Fibroblast of skin of left biceps (primary cell): ENCODE measurements at regions not wholly inside any gene's neighbourhood (a gene's known extent, or its start where the extent isn't known, plus 50 kb on each side); places are given as distances from the start of the nearest gene placed in this dataset.
"Not testable (repeated sequence)": the region's sequence is repeated elsewhere in the genome, so short reads cannot be mapped to it uniquely, and the experiment has no call there.

ENCODE experiments used
- DNase-seq, 2 experiments: peaks; one replicate each; pipeline ENCODE4 v3.0.0-alpha.2; 2013; ENCODE audit warnings: low read depth in 2 of 2

- DNase-seq, result no peak
Observed at GRCh38 chr13:20311596-20311995, 79.5 kb upstream of the GJB6 start.

GRCh38 chr13:20311022-20311421 lies 78.9 kb upstream of the GJB6 start:
- no peak for DNase-seq

DNA sequence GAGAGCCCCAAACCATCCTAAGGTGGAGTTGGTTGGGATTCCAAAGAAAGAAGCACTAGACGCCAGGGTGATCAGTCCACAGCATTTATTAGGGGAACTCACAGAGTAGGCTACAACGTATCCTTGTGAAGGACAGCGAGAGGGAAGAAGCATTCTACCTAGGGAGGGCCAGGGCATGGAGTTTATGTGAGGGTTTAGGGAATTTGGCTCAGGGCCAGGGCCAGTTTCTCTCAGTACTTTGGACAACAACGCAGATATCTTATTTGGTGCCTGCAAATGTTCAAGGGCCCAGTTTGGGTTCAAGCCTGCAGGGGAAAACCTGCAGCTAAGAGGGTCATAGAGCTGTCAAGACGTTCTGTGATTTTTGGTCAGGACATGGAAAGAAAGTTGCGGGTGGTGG lies 73.9 kb upstream of the GJB6 start:
- no peak for DNase-seq

DNA sequence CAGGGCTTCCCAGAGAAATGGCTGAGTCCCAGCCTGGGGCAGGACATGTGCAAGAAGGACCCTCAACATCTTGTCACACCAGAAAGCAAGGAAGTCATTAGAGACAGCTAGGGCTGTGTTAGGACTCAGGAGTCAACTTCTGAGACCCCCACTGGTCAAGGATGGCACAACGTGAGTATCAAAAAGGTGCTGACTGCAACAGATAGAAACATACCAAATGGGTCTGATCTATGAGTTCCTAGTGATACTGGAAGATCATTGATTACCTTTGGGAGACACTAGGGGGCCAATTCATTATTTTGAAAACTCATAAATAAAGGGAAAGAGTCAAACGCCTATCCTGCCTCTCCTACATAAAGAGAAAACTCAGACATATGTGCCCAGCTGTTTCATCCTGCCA lies 73.5 kb upstream of the GJB6 start:
- DNase-seq, result no peak

GRCh38 chr13:20304061-20304460 lies 71.9 kb upstream of the GJB6 start:
- not testable (repeated sequence) for DNase-seq

- peak; percentile 13 to 14 for DNase-seq
Observed at GRCh38 chr13:20303636-20304035, 71.5 kb upstream of the GJB6 start.

GRCh38 chr13:20301403-20302071 lies 69.4 kb upstream of the GJB6 start:
- DNase-seq, result no peak

DNA sequence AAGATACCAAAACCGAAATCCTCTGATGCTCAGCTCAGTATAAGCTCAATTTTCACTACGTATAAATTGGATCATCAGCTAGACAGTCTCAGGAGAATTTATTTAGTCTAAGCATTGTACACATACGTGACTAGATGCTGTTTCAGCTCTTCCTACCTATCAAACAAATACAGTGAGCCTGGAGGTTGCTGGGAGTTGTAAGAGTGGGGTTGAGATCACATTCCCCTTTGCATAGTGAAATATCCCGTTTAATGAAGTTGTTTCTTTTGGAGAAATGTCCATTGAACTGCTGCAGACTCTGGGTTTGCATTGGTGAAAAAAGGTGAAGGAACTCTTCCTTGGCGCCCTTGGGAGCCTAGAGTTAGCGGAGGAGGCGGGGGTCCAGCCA lies 68.9 kb upstream of the GJB6 start:
- DNase-seq, result no peak

DNA sequence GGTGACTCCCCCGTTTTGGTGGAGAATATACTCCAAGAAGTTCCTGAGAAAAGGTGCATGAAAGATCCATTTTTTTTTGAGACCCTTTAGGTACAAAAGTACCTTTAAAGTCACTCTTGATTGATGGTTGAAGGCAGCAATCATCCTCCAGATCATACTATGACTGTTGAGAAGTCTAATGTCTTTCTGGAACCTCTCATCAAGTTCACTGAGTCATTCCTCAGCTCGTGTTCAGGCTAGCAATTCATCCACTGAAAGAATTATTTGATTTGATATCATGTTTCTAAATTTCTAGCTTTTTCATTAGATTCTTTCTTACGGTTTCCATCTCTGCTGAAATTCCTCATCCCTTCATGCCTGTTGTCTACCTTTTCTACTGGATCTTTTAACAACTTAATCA lies 65.1 kb upstream of the GJB6 start:
- DNase-seq, result no peak

DNA sequence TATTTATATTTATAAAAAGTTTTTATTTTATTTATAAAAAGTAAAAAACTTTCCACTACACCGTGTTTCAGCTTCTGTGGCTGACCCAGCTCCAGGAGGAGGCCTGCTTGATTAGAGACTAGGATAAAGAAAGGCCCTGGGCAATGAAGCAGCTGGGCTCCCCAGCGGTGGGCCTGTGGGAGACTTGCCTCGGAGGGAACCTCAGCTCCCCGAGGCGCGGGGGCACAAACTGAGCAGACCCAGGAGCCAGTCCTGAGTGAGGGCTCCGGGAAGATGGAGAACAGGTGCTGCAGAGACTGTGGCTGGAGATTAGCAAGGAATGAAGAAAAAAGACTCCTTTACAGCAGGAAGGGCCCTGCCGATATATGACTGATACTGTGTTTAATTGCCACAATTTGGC lies 63.8 kb upstream of the GJB6 start:
- no peak for DNase-seq

DNA sequence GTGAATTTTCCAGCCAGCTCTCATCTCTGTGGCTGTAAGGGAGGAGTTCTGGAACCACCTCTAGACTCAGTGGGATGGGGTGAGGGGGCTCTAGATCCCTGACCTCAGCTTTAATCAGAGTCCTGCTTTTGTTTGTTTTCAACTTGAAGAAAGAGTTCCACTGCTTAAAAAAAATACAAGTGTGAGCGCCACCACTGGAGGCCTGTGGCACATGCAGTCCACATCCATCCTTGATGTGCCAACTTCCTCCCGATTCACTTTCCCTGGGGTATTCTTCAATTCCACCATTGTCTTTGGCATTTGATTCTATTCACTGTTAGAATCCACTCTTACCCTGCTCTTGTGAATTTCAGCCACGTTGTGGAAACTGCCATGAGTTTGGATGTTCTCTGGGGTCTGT lies 62.4 kb upstream of the GJB6 start:
- no peak for DNase-seq

- DNase-seq, result not testable (repeated sequence)
Observed at GRCh38 chr13:20292301-20292700, 60.2 kb upstream of the GJB6 start.

DNA sequence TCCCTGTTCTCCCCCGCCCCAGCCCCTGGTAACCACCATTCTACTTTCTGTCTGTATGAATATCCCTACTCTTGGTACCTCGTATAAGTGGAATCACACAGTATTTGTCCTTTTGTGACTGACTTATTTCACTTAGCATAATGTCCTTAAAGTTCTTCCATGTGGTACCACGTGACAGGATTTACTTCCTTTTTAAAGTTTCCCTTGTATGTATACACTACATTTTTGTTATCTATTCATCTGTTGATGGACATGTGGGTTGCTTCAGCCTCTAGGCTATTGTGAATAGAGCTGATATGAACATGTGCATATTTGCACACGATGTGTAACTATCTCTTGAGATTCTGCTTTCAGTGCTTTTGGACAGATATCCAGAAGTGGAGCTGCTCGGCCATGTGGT lies 59.6 kb upstream of the GJB6 start:
- no peak for DNase-seq

- no peak for DNase-seq
Observed at GRCh38 chr13:20291037-20291436, 58.9 kb upstream of the GJB6 start.

- no peak for DNase-seq
Observed at GRCh38 chr13:20288561-20288960, 56.4 kb upstream of the GJB6 start.

DNA sequence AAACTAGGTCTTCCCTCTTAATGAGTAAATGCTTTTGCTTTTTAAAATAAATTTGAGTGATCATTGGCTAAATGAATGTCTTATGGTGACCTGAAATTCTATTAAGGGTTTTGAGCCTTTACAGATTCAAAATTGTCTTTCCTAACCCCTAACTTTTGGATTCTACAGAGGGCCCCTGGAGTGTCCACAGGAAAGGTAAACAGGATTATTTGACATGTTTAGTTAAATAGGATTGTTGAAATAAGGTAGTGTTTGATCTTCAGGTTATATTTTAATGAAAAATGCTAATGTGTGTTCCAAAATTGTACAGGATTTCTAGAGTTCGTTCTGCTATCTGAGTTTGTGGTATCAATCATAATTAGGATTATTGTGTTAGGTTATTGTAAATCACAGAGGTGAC lies 55.9 kb upstream of the GJB6 start:
- no peak for DNase-seq

GRCh38 chr13:20285530-20285929 lies 53.4 kb upstream of the GJB6 start:
- DNase-seq, result no peak
